Nephron progenitor cell (in vitro differentiated cells): ENCODE measurements at regions not wholly inside any gene's neighbourhood (a gene's known extent, or its start where the extent isn't known, plus 50 kb on each side); places are given as distances from the start of the nearest gene placed in this dataset.

Experiments
- DNase-seq: peaks from one replicate; pipeline ENCODE4 v3.0.0; 2021
- H3K27ac Mint-ChIP-seq: 2 replicates; pipeline ENCODE4 v1.8.0; 2021; ENCODE audit warnings: mild to moderate bottlenecking, moderate library complexity, mixed read lengths
- H3K27me3 Mint-ChIP-seq: 2 replicates; pipeline ENCODE4 v1.8.0; 2021; ENCODE audit warnings: mild to moderate bottlenecking, low read depth, mixed read lengths; ENCODE audit not compliant: poor library complexity
- H3K36me3 Mint-ChIP-seq: 2 replicates; pipeline ENCODE4 v1.8.0; 2021; ENCODE audit warnings: low read depth, mixed read lengths
- H3K4me1 Mint-ChIP-seq: 2 replicates; pipeline ENCODE4 v1.8.0; 2021; ENCODE audit warnings: mixed read lengths
- H3K4me3 Mint-ChIP-seq: 2 replicates; pipeline ENCODE4 v1.8.0; 2021; ENCODE audit warnings: mild to moderate bottlenecking, moderate library complexity, mixed read lengths
- H3K9me3 Mint-ChIP-seq: 2 replicates; pipeline ENCODE4 v1.8.0; 2021; ENCODE audit warnings: mild to moderate bottlenecking, moderate library complexity, mixed read lengths
- TF ChIP-seq, protein P1 (sequence below): fragments of 200-600 bp; sonication (generic); IDR thresholded peaks from 2 replicates; pipeline ENCODE4 v1.5.0; 2021; ENCODE audit warnings: antibody characterized with exemption

- Mint-ChIP-seq H3K27ac (no peak overlapping the region), H3K27me3 (no peaks in the 10 kb centered on the region), H3K9me3 (no peaks in the 10 kb centered on the region), H3K36me3 (no peaks in the 10 kb centered on the region), H3K4me3 (peak overlapping the region; percentile 37), H3K4me1 (peaks cover 6% of the 10 kb centered on the region)
- DNase-seq, result no peak
- TF ChIP-seq, protein P1, sequence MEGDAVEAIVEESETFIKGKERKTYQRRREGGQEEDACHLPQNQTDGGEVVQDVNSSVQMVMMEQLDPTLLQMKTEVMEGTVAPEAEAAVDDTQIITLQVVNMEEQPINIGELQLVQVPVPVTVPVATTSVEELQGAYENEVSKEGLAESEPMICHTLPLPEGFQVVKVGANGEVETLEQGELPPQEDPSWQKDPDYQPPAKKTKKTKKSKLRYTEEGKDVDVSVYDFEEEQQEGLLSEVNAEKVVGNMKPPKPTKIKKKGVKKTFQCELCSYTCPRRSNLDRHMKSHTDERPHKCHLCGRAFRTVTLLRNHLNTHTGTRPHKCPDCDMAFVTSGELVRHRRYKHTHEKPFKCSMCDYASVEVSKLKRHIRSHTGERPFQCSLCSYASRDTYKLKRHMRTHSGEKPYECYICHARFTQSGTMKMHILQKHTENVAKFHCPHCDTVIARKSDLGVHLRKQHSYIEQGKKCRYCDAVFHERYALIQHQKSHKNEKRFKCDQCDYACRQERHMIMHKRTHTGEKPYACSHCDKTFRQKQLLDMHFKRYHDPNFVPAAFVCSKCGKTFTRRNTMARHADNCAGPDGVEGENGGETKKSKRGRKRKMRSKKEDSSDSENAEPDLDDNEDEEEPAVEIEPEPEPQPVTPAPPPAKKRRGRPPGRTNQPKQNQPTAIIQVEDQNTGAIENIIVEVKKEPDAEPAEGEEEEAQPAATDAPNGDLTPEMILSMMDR, result no peak
Measured at GRCh38 chr5:113776832-113777525, 263.5 kb downstream of the YTHDC2 start.

DNA sequence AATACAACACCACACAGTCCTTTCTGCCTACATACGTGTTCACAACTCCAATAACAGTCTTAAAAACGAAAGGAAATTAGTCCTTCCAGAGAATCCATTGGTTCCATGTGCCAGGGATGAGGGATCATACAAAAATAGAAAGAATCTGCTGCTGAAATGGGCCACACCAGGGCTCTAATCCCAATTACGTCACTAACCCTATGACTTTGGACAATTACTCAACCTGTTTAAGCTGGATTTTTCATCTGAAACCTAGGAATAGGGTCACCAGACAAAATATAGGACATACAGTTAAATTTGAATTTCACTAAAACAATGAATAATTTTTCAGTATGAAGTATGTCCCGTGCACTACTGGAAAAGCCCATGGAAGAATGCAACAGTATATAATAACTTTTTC, 264.7 kb downstream of the YTHDC2 start:
- H3K4me1 Mint-ChIP-seq, result peaks cover 6% of the 10 kb centered on the region
- H3K27me3 Mint-ChIP-seq, result no peaks in the 10 kb centered on the region
- no peaks in the 10 kb centered on the region for H3K36me3 Mint-ChIP-seq
- TF ChIP-seq, protein P1, result no peak
- H3K27ac Mint-ChIP-seq, result no peak overlapping the region
- no peak overlapping the region for H3K4me3 Mint-ChIP-seq
- no peak for DNase-seq
- no peaks in the 10 kb centered on the region for H3K9me3 Mint-ChIP-seq

DNA sequence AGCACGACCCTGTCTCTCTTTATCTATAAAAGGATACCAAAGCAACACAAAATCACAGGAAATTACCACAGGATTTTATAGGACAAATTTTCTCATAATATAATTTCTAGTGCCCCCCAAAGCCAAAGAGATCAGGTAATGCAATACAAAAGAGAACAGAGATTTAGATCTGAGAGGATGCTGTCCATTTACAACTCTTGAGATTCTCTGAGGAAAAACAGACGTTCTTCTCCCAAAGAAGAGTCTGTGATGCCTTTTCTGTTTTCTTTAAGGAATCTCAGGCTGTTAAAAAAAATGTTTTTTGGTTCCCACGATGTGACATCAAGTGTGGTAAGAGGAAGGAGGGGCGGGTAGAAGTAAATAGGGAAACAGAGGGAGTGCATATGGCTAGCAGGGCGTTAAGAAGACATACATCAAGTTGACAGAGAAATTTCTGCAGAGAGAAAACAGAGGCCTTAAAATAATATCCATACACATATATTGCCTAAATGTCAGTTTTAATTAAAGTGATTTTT, 274.7 kb downstream of the YTHDC2 start:
- Mint-ChIP-seq H3K36me3 (no peaks in the 10 kb centered on the region), H3K9me3 (no peaks in the 10 kb centered on the region), H3K4me1 (peaks cover 18% of the 10 kb centered on the region), H3K27ac (peak overlapping the region; percentile 44), H3K27me3 (no peaks in the 10 kb centered on the region), H3K4me3 (no peak overlapping the region)
- no peak for DNase-seq
- TF ChIP-seq, protein P1, result no peak

- Mint-ChIP-seq H3K4me3 (no peak overlapping the region), H3K36me3 (no peaks in the 10 kb centered on the region)
Measured at GRCh38 chr5:113789769-113790168, 276.3 kb downstream of the YTHDC2 start.

GRCh38 chr5:113792806-113793205, 279.3 kb downstream of the YTHDC2 start:
- Mint-ChIP-seq H3K4me1 (peaks cover 12% of the 10 kb centered on the region), H3K27me3 (no peaks in the 10 kb centered on the region), H3K36me3 (no peaks in the 10 kb centered on the region), H3K9me3 (no peaks in the 10 kb centered on the region), H3K4me3 (no peak overlapping the region), H3K27ac (no peak overlapping the region)
- TF ChIP-seq, protein P1, result no peak
- no peak for DNase-seq

More at GRCh38 chr5:113789769-113790168, 276.3 kb downstream of the YTHDC2 start:
- no peak overlapping the region for H3K27ac Mint-ChIP-seq
- TF ChIP-seq, protein P1, result no peak
- H3K9me3 Mint-ChIP-seq, result no peaks in the 10 kb centered on the region
- DNase-seq, result no peak
- no peaks in the 10 kb centered on the region for H3K27me3 Mint-ChIP-seq
- peaks cover 18% of the 10 kb centered on the region for H3K4me1 Mint-ChIP-seq

DNA sequence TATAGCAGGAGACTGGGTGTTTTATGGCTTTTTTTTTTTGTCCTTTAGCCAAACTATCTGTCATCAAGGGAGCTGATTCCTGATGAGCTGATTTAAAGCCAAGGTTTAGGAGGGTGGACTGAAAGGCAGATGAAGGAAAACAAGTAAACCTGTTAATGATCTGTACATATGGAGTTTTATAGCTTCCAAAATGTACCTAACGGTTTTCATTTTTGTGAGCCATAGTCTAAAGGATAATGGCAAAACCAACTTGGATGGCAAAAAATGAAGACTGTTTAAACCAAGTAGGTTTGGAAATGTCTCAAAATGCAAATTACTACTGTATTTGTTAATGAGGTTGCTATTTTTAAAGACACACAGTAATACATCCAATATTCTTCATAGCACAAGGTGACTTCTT, 281.5 kb downstream of the YTHDC2 start:
- TF ChIP-seq, protein P1, result no peak
- H3K9me3 Mint-ChIP-seq, result no peaks in the 10 kb centered on the region
- DNase-seq, result no peak

More for the DNA sequence above, 281.5 kb downstream of the YTHDC2 start:
- Mint-ChIP-seq H3K36me3 (no peaks in the 10 kb centered on the region), H3K4me1 (no peaks in the 10 kb centered on the region), H3K27ac (no peak overlapping the region), H3K27me3 (no peaks in the 10 kb centered on the region), H3K4me3 (no peak overlapping the region)
